Urothelium cell line (cell line): ENCODE measurements at regions not wholly inside any gene's neighbourhood (a gene's known extent, or its start where the extent isn't known, plus 50 kb on each side); places are given as distances from the start of the nearest gene placed in this dataset.
A peak's percentile ranks its signal among the peaks of the same experiment; 100 is the strongest.
"Not testable (repeated sequence)": the region's sequence is repeated elsewhere in the genome, so short reads cannot be mapped to it uniquely, and the experiment has no call there.

Experiments used
- DNase-seq: peaks from one replicate; pipeline ENCODE4 v3.0.0; 2011; ENCODE audit warnings: low spot score, mixed read lengths
- FAIRE-seq: peaks from 2 replicates; lab custom pipeline; 2011; peaks lifted over from hg19 to GRCh38; lab: Jason Lieb, UNC

DNA sequence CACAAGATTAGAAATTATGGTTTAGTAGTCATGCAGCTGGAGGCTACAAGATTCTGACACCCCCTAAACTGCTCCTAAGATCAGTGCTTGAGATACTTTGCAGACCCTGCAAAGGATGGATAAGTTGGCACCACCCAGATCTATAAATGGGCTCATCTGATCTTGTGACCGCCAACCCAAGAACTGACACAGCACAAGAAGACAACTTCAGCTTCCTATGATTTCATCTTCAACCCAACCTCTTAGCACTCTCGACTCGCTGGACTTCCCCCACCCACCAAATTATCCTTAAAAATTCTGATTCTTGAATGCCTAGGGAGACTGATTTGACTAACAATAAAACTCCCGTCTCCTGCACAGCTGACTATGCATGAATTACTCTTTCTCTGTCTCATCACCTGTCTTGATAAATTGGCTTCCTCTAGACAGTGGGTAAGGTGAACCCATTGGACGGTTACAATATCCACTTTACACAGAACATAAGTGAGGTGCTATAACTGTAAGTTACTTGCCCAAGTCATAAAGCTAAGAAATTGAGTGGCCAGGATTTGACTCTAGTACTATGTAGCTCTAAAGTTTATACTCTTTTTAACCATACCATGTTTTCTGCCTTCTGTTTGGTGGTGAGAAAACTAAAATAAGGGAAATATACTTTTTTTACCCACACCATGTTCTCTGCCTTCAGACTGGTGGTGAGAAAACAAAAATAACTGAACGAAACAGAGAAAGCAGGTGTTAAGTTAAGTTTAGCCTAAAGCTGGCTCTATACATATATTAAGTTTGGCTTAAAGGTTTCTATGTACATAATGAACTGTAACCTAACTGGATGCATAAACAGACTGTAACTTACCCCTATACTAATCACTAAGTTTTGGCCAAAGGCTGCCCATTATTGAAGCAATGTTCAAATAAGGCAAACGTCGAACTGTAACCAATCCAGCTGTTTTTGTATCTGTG is 962.3 kb upstream of the NXPH2 start:
- DNase-seq (no peak), FAIRE-seq (no peak)

DNA sequence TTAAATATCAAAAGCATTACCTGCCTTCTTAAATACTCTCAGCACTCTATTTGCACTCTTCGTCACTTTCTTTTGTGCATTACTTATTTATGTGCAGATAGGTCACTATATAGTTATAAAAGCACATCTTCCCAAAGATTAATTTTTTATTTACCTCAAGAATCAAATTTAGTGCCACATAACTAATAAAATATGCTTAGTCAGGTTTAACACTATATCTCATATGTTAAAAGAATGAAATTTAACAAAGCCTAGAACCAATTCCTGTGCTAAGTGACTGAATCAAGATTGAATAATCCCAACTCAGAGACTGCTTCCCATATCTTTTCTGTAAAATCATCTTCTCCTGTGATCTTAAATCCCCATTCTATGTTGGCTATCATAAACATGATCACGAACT is 957.5 kb upstream of the NXPH2 start:
- DNase-seq: no peak
- no peak for FAIRE-seq

DNA sequence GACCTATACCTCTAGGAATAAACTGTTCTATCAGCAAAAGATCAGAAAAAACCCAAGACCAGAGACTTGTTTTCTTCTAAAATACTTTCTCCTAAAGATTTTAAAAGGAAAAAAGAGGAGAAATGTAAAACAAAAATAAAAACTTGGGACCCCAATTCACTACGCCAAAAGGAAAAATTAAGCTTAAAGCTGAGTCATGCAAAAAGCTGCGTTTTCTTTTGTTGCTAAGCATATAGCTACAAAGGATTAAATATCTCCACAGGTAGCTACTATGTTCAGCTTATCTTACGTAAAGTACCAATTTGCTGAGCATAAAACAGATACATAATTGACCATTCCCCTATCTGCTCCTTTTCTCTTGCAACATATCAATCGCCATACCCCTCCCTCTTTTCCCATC is 950.0 kb upstream of the NXPH2 start:
- no peak for DNase-seq
- no peak for FAIRE-seq

DNA sequence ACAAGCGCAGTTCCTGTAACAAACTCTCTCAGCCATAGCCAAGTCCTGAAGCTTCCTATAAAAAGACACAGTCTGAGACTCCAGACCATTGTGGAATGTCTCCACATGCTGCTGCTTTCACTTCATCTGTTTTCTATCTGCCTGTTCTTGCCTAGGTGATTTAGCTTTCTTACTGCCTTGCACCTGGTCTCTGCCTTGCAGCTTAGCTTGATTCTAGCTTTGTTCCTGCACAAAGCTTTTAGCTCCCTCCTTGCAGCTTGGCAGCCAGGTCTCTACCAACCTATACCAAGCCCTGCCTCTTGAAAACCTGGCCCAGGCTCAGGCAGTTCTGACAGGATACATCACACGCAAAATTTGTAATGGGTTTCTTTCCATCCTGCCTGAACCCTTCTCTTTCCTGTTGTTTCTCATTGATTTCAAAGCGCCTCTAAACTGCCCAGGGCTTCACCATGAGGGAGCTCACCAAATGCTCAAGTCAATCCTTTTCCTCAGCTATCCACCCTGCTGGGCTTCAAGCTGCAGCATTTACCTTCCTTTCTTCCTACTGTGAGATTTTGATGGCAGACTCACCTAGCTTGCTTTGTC is 941.3 kb upstream of the NXPH2 start:
- DNase-seq: no peak
- no peak for FAIRE-seq

DNA sequence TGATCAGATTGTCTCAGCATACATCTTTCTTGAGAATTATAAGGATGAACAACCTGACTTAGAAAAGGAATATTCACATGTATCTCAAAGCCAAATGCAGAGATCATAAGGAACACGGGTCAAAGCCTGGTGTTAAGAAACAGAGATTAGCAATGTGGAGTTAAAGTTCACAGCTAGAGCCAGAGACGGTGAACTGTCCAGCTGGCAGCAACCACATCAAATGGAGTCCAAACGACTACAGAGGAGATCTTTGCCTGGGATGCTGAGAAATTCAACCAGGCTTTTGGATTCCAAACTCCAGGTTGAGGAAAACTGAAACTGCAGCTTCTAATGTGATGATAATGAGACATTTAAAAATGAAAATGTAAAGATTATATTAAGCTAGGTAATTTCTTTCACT is 939.9 kb upstream of the NXPH2 start:
- DNase-seq: no peak
- no peak for FAIRE-seq

DNA sequence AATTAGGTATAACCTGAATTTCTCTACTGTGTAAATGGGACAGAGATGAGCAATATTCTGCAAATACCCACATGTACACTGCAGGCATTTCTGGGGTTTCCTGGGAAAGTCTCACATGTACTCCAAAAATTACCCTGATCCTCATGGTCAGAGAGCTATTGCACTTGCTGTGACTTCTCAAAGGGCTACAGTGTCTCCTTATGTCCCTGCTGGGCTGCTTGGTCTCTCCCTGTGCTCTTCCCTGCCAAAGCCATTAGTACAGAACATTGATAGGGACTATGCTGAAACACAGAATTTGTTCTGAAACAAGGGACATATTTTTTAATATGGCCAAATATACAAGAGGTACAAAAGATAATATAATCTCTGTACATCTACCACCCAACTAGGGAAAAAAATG is 924.4 kb upstream of the NXPH2 start:
- DNase-seq (no peak), FAIRE-seq (no peak)

DNA sequence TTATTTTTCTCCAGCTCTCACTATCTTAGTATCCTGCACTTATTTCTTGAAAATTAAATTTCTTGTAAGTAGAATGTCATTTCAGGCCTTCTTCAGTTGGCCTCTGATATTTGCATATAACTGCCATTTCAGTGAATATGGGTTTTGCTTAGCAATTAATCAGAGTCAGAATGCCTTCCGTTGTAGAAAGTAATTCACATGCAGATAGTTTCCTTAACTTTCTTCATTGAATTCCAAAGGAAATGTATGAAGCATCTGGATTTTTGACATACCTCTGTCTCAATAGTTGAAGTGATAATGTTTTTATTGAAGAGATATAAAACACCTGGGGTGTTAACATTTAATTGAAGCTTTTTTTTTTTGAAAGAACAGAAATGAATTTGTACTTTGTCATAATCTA is 914.1 kb upstream of the NXPH2 start:
- FAIRE-seq (no peak), DNase-seq (no peak)

DNA sequence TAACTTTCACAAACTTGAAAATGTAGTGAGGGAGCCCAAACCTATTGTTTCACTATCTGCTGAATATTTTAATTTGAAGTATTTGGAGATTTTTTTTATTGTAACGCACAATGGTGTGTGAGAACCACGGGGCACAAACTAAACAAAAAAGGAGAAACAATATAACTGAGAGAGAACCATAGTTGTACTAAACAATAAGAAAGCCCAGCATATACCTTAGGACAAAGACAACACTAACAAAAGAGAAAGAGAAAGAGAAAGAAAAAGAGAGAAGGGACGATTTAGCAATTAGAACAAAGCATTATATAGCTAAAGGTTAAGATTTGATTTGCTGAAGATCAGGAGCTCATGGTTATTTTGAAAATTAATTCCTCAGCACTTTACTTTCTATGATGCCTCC is 906.0 kb upstream of the NXPH2 start:
- FAIRE-seq (no peak), DNase-seq (no peak)

DNA sequence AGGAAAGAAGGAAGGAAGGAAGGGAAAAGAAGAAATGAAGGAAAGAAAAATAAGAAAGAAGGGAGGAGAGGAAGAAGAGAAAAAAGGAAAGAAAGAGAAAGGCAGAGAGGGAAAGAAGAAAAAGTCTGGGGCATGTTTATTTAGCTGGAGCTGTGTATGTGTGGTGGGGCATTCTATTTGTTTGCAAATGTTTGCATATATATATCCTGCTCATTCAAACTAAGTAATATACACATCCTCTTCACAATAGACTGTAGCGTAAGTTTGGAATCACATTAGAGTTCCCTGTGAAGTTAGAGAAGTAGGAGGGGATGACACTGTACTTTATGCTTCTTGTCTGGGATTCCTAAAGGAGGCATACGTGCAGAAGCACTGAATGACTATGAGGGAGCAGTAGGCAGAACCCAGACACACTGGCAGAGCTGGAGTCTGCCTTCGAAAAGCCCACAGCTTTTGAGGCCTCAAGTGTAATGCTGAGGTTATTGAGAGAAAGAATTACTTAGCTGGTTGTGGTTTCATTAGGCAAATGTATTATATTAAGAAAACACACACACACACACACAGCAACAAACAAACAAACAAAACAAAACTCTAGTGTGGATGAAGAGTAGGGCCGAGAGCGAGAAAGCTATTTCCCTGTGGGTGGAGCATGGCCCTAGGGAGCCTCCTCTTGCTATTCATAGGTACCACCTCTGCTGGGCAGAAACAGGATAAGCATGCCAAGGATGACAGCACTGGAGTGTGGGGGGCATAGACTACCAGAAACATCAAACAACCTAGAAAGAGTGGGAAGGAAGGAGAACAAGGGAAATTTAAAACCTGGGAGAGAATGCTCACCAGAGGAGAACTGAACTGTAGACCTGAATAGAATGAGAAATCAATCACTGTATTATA is 905.1 kb upstream of the NXPH2 start:
- DNase-seq: no peak

DNA sequence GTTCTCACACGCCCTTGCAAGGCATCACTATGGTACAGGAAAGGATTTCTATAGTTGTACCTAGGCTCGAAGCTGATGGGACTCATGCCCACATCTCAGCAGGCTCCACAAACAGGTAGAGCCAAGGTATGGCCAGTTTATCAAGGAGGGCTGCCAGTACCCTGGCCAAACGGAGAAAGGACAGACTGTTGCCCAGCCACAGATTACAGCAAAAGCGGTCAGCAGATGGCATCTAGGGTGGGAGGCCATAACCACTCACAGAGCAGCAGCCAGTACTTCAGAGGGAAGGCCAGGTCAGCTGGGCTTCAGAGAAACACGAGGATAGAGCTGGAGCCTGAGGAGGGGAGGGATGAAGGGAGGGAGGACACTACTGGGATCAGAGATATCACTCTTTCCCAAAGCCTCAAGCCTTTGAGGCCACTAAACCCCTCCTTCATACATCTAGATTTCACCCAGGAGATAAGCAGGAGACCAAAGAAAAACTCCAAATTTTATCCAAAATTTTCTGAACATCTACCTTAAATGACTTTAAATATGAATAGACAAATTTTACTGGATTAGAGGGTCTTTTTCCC is 904.2 kb upstream of the NXPH2 start:
- FAIRE-seq (no peak), DNase-seq (no peak)

More for the DNA sequence above, 905.1 kb upstream of the NXPH2 start:
- no peak for FAIRE-seq

DNA sequence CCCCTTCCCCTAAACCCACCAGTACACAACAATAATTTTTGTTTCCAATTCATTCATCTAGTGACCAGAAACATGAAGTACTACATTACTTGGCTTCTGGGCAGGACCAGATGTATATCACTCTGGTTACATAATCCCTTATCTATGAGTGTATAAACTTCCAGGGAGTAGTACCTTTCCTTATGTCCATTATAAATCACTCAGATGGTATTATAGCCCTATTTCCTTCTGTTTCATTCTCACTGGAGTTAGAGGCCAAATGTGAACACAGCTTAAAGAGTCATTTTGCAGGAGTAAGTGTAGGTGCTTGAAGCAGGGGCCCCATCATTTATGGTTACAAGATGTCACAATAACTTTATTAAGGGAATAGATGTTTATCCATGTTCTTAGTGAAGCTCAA is 894.4 kb upstream of the NXPH2 start:
- DNase-seq (no peak), FAIRE-seq (no peak)

DNA sequence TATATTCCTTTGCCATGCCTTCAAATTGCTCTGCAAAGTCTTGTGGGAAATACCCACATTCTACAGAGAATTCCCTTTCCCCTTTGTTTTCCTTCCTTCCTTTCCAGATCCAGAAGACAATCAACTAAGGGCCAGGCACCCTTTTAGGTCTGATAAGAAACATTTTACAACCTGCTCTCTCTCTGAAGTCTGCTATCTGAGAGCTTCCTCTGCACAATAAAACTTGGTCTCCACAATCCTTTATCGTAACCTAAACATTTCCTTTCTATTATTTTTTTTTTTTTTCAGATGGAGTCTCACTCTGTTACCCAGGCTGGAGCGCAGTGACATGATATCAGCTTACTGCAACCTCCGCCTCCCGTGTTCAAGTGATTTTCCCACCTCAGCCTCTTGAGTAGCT is 893.3 kb upstream of the NXPH2 start:
- not testable (repeated sequence) for FAIRE-seq, DNase-seq

DNA sequence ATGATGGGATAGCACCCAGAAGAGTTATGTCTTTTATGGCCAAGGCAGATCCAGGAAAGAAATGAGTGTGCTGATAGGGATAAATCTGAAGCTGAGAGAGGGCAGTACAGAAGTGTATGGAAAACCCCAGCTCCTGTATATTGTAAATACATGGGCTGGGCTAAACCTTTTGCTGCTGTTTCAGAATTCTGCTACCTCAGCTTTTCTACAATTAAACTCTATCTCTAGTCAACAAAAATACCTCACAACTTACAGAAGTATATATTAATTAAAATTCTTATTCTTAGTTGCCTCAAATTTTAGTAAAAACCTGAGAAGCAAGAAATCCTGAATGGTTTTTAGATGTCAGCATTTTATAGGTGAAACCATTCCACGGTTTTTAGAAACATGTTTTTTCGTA is 889.5 kb upstream of the NXPH2 start:
- FAIRE-seq: no peak
- no peak for DNase-seq

DNA sequence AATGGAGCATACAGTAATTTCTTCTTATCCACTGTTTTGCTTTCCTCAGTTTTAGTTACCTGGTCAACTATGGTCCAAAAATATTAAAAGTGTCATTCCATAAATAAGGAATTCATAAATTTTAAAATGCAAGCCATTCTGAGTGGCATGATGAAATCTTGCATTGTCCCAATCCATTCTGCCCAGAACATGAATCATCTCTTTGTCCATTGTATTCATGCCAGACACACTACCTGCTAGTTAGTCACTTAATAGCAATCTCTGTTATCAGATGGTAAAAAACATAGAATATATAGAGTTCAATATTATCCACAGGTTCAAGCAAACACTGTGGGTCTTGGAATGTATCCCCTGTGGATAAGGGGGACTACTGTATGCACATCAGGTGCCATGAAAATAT is 872.2 kb upstream of the NXPH2 start:
- DNase-seq: peak; percentile 36
- FAIRE-seq: no peak

DNA sequence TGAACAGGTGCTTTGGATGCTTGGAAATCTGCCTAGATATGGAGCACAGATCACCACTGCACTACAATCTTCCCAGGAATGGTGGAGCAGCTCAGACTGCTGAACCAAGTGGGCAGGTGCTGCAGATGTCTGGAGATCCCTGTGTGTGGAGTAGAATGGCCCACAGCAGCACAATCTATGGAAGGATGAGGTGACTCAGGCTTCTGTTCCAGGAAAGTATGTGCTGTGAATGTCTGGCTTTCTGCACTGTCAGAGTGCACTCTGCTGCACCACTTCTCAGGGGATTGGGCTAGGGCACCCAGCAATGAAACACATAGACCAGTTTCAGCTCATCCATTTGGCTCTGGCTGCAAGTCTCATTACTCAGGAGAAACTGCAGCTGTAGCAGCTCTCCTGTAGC is 865.4 kb upstream of the NXPH2 start:
- DNase-seq (no peak), FAIRE-seq (no peak)

DNA sequence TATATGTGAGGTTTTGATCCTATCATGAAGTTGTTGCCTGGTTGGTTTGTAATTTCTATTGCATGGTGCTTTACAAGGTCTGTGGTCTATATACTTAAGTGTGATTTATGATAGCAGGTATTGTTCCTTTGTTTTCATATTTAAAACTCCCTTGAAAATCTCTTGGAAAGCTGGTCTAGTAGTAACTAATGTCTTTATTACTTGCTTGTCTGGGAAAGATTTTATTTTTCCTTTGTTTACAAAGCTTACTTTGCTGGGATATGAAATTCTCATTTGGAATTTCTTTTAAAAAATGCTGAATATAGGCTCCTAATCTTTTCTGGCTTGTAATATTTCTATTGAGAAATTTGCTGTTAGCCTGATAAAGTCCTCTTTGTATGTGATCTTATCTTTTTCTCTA is 862.9 kb upstream of the NXPH2 start:
- FAIRE-seq: no peak
- no peak for DNase-seq

DNA sequence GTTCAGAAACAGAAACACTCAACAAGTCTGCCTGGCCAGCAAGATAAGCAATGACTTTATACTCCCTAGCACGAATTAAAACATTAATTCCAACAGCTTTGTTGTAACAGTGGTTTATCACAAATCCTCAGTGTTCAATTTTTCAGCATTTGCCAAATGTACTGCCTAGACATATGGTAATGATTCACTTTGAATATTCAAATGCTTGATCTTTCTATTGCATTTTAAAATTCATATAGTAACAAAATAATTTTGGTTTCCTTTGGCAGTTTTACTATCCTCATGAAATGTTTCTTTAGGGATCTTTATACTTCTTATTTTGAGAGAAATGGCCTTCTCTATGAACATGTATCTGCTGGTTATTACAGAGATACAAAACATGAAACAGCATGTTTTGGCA is 851.8 kb upstream of the NXPH2 start:
- no peak for FAIRE-seq
- no peak for DNase-seq

DNA sequence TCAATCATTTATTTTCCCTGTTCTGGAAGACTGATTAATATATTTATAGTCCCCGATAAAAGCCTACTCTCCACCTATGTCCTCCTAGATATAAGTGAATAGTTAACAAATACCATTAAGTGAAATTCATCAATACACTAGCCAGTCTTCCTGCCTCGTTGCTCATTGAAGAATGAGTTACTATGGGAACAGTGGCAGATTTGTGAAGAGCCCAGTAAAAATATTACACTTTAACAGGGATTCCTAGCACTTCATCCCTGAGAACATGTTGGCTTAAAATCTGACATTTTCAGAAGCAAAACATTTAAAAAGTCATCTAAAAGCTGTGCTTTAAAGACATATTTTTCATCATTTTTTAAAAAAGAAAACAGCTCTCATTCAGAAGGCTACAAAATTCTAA is 848.7 kb upstream of the NXPH2 start:
- FAIRE-seq (no peak), DNase-seq (no peak)

DNA sequence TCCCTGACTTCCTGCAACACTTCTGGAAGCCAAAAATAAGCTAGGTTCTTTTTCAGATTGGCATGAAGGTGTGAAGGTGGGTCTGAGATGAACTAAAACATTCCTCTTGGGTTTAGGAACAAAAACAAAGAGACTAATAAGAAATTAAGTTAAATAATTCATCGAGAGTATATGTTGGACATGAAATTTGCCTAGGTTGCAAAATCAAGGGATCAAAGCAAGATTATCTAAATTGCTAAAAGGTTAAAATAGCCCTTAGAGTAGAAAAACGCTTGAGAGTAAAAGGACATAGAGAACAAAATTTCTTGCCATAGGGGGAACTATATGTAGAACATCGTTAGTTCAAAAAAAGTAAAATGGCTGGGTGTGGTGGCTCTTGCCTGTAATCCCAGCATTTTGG is 845.9 kb upstream of the NXPH2 start:
- DNase-seq (no peak), FAIRE-seq (no peak)

DNA sequence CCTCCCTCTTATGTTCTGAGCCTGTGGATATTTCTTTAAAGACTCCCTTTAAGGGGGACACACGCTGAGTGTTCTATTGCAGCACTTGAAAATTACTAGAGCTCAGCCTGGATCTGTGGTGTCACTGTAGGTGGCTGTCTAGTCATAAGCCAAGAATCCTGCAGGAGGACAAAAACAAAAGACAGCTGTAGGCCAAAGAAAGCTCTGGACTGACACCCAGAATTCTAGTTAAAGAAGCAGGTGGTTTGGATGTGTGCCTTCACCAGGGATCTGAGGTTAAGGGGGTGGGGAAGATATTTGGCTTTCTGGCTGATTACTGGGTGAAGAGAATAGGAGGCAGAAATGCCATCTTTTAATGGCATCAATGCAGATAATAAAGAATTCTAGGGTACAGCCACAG is 842.5 kb upstream of the NXPH2 start:
- FAIRE-seq (no peak), DNase-seq (peak; percentile 15)

DNA sequence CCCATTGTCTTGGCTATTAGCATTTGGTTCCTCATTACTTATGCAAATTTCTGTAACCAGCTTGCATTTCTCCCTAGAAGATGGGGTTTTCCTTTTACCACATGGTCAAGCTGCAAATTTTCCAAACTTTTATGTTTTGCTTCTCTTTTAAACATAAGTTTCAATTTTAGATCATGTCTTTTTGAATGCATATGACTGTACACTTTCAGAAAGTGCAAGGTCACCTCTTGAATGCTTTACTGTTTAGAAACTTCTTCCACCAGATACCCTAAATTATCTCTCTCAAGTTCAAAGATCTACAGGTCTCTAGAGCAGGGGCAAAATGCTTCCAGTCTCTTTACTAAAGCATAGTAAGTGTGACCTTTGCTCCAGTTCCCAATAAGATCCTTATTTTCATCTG is 837.6 kb upstream of the NXPH2 start:
- DNase-seq (no peak), FAIRE-seq (no peak)
